ENCODE measurements at regions not wholly inside any gene's neighbourhood (a gene's known extent, or its start where the extent isn't known, plus 50 kb on each side); places are given as distances from the start of the nearest gene placed in this dataset.

DNA sequence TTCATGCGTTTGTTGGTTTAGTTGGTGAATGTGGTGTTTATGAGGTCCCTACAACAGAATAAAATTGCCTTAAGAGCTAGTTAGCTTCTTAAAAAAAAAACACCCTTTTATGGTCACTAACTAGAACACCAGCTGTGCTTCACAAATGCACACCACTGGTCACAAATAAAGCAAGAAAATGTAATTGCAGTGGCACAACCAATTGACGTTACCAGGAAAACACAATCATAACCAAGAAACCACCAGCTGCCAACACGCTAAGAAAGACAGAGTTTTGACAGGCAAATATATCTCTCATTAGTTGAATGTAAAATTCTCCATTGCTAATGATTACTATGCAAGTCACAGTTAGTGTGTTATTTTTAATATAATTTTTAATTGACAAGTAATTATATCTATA, 389.9 kb downstream of the ADAMTS20 start:
- TF ChIP-seq CTCF (IDR thresholded peaks at IDR 0.05; ENCODE audit: unreplicated experiment) = no peak
- H3K4me1 Mint-ChIP-seq (ENCODE audit: unreplicated experiment) = no peaks in the 10 kb centered on the region
- H3K27ac Mint-ChIP-seq (ENCODE audit: unreplicated experiment) = no peak overlapping the region
- H3K36me3 Mint-ChIP-seq (ENCODE audit: low read depth, unreplicated experiment) = no peaks in the 10 kb centered on the region
- no peaks in the 10 kb centered on the region for H3K27me3 Mint-ChIP-seq (ENCODE audit: unreplicated experiment)
- DNase-seq (ENCODE audit: low spot score) = no peak
- no peaks in the 10 kb centered on the region for H3K9me3 Mint-ChIP-seq (ENCODE audit: unreplicated experiment)
- no peak overlapping the region for H3K4me3 Mint-ChIP-seq (ENCODE audit: unreplicated experiment)

- H3K9me3 Mint-ChIP-seq (ENCODE audit: unreplicated experiment) = no peaks in the 10 kb centered on the region
- H3K27me3 Mint-ChIP-seq (ENCODE audit: unreplicated experiment) = no peaks in the 10 kb centered on the region
- H3K4me3 Mint-ChIP-seq (ENCODE audit: unreplicated experiment) = no peak overlapping the region
- no peak overlapping the region for H3K27ac Mint-ChIP-seq (ENCODE audit: unreplicated experiment)
- TF ChIP-seq CTCF (IDR thresholded peaks at IDR 0.05; ENCODE audit: unreplicated experiment) = no peak
- no peak for DNase-seq (ENCODE audit: low spot score)
- H3K4me1 Mint-ChIP-seq (ENCODE audit: unreplicated experiment) = no peaks in the 10 kb centered on the region
- H3K36me3 Mint-ChIP-seq (ENCODE audit: low read depth, unreplicated experiment) = no peaks in the 10 kb centered on the region
Measured at GRCh38 chr12:43159506-43159905, 392.5 kb downstream of the ADAMTS20 start.

- TF ChIP-seq CTCF (IDR thresholded peaks at IDR 0.05; ENCODE audit: unreplicated experiment) = no peak
- DNase-seq (ENCODE audit: low spot score) = no peak
- Mint-ChIP-seq H3K27ac (ENCODE audit: unreplicated experiment) (no peak overlapping the region), H3K4me1 (ENCODE audit: unreplicated experiment) (peaks cover 2% of the 10 kb centered on the region), H3K9me3 (ENCODE audit: unreplicated experiment) (no peaks in the 10 kb centered on the region), H3K36me3 (ENCODE audit: low read depth, unreplicated experiment) (no peaks in the 10 kb centered on the region), H3K4me3 (ENCODE audit: unreplicated experiment) (no peak overlapping the region), H3K27me3 (ENCODE audit: unreplicated experiment) (no peaks in the 10 kb centered on the region)
Measured at GRCh38 chr12:43158126-43158525, 393.9 kb downstream of the ADAMTS20 start.

DNA sequence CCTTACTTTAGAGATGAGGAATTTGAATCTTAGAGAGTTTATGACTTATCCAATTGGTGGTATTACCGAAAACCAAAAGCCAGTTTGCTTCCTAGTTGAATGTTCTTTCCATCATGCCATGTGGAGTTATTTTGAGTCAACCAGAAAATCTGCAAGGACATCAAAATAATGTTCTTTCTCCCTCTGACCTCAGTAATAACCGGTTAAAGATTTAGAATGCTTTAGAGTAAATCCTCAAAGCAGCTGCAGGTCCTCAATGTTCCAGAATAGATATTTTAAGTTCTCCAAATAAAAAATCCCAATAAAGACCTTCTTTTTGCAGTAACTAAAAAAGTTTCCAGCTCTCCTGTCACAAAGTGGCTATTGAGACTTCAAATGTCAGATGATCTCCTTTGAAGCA, 396.6 kb downstream of the ADAMTS20 start:
- no peak for DNase-seq (ENCODE audit: low spot score)
- Mint-ChIP-seq H3K27ac (ENCODE audit: unreplicated experiment) (no peak overlapping the region), H3K9me3 (ENCODE audit: unreplicated experiment) (no peaks in the 10 kb centered on the region), H3K27me3 (ENCODE audit: unreplicated experiment) (no peaks in the 10 kb centered on the region), H3K36me3 (ENCODE audit: low read depth, unreplicated experiment) (no peaks in the 10 kb centered on the region), H3K4me1 (ENCODE audit: unreplicated experiment) (peaks cover 2% of the 10 kb centered on the region), H3K4me3 (ENCODE audit: unreplicated experiment) (no peak overlapping the region)
- no peak for TF ChIP-seq CTCF (IDR thresholded peaks at IDR 0.05; ENCODE audit: unreplicated experiment)

GRCh38 chr12:43154498-43155045, 397.4 kb downstream of the ADAMTS20 start:
- Mint-ChIP-seq H3K4me3 (ENCODE audit: unreplicated experiment) (no peak overlapping the region), H3K9me3 (ENCODE audit: unreplicated experiment) (no peaks in the 10 kb centered on the region), H3K27ac (ENCODE audit: unreplicated experiment) (no peak overlapping the region), H3K36me3 (ENCODE audit: low read depth, unreplicated experiment) (no peaks in the 10 kb centered on the region), H3K4me1 (ENCODE audit: unreplicated experiment) (peaks cover 2% of the 10 kb centered on the region), H3K27me3 (ENCODE audit: unreplicated experiment) (no peaks in the 10 kb centered on the region)
- DNase-seq (ENCODE audit: low spot score) = no peak
- no peak for TF ChIP-seq CTCF (IDR thresholded peaks at IDR 0.05; ENCODE audit: unreplicated experiment)

Measured in endothelial cell (in vitro differentiated cells).